HuH-7 (cell line): ENCODE measurements at regions not wholly inside any gene's neighbourhood (a gene's known extent, or its start where the extent isn't known, plus 50 kb on each side); places are given as distances from the start of the nearest gene placed in this dataset.
A peak's percentile ranks its signal among the peaks of the same experiment; 100 is the strongest.

Experiments used
- DNase-seq: peaks from one replicate; pipeline ENCODE4 v3.0.0; 2011; ENCODE audit warnings: low spot score

- no peak for DNase-seq
These were observed 921.8 kb downstream of the UQCRFS1 start for GRCh38 chr19:28290963-28291657.

- DNase-seq, result no peak
These were observed 923.5 kb downstream of the UQCRFS1 start for GRCh38 chr19:28289295-28290063.

- no peak for DNase-seq
These were observed 924.2 kb downstream of the UQCRFS1 start for GRCh38 chr19:28288572-28289264.

- DNase-seq, result no peak
These were observed 927.0 kb downstream of the UQCRFS1 start for GRCh38 chr19:28285917-28286316.

GRCh38 chr19:28285078-28285477 is 927.9 kb downstream of the UQCRFS1 start:
- DNase-seq, result no peak

GRCh38 chr19:28284389-28284788 is 928.6 kb downstream of the UQCRFS1 start:
- no peak for DNase-seq

- no peak for DNase-seq
These were observed 929.4 kb downstream of the UQCRFS1 start for GRCh38 chr19:28283592-28283991.

GRCh38 chr19:28281676-28282075 is 931.3 kb downstream of the UQCRFS1 start:
- DNase-seq, result no peak

DNA sequence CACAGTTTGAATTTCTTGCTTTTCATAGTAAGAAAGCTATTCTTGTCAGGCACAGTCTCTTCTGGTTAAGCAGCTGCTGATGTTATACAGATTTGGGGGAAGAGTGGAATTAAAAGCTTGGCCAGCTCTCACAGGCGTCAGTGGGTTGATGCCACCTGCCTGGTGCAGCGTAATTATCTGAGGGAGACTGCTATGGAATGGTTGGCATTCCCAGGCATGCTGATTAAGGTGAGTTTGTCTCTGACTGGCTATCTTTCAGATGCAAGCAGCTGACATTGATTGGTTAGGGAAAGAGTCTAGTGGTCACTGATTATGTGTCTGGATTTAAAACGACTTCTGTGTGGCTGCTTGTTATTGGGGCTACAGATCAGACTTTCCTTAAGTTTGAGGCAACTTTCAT is 948.4 kb downstream of the UQCRFS1 start:
- no peak for DNase-seq

- DNase-seq, result no peak
These were observed 954.1 kb downstream of the UQCRFS1 start for GRCh38 chr19:28258829-28259228.

GRCh38 chr19:28257396-28257795 is 955.6 kb downstream of the UQCRFS1 start:
- no peak for DNase-seq

DNA sequence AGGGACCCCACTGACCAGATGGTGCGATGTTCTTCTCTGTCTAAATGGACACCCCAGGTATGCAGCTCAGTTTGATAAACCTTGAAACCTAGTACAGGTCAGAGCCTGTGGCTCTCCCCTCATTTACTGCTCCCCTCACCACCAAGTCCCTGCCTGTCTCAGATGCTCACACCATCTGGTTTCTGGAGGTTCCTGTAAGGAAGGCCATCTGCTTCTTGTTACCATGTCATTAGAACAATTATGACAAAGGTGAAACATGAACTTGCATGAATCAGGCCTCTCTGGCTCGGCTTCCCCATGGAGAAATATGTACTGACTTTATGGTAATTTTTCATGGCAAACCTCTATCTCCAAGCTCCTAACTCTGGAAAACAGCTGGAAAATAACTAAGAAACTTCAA is 965.7 kb downstream of the UQCRFS1 start:
- DNase-seq, result no peak

- no peak for DNase-seq
These were observed 967.0 kb downstream of the UQCRFS1 start for GRCh38 chr19:28245937-28246336.

GRCh38 chr19:28244966-28245365 is 968.0 kb downstream of the UQCRFS1 start:
- no peak for DNase-seq

GRCh38 chr19:28242317-28242927 is 970.5 kb downstream of the UQCRFS1 start:
- DNase-seq, result peak; percentile 19

DNA sequence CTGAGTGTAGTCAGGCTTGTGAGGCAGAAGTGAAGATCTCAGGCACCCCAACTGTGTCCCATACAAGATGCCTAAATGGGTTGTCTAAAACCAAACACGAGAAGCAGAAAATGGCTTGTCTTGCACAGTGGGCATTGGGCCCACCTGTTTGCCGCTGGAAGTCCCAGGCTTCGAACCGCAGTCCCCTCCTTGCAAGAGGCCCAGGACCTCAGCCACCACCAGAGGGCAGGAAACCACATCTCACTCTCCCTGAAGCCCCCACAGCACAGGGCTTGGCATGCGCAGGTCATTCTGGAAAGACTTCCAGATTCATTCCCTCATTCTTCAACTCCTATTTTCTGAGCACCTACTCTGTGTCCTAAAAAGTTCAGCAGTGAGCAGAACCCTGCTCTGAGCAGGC is 973.7 kb downstream of the UQCRFS1 start:
- DNase-seq, result no peak

- no peak for DNase-seq
These were observed 974.6 kb downstream of the UQCRFS1 start for GRCh38 chr19:28238270-28238820.

GRCh38 chr19:28235606-28236125 is 977.3 kb downstream of the UQCRFS1 start:
- DNase-seq, result no peak

DNA sequence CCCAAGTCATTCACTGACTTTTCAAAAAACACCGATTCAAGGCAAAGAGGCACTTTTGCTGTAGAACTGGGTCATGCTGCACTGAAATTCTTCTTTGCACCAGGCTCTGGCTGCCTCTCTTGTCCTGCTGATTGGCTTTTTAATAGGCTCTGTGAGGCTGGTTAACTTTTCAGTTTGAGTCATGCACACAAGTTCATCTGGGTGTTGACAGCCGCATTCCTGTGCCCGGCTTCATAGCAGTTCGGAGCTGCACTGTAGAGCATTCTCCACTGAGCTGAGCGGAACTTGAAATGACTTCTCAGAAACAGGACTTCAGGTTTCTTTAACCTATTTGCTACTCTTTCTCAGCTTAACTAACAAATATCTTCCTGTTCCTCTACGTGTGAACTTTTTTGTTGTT is 978.3 kb downstream of the UQCRFS1 start:
- DNase-seq, result no peak

DNA sequence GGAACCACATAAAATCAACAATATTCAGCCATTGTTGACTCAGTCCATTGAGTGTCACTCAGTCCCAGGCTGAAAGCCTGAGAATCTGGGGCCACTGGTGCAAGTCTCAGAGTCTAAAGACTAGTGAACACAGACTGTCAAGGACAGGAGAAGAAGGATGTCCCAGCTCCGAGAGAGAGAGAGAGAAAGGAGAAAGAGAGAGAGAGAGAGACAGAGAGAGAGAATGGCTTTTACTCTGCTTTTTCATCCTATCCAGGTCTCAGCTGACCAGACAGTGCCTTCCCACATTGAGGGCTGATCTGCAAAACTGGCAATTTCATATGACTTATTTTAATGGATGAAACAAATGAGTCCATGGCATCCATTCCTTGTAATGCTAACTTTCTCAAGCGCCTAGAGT is 984.1 kb downstream of the UQCRFS1 start:
- no peak for DNase-seq

GRCh38 chr19:28224441-28224840 is 988.5 kb downstream of the UQCRFS1 start:
- DNase-seq, result no peak

DNA sequence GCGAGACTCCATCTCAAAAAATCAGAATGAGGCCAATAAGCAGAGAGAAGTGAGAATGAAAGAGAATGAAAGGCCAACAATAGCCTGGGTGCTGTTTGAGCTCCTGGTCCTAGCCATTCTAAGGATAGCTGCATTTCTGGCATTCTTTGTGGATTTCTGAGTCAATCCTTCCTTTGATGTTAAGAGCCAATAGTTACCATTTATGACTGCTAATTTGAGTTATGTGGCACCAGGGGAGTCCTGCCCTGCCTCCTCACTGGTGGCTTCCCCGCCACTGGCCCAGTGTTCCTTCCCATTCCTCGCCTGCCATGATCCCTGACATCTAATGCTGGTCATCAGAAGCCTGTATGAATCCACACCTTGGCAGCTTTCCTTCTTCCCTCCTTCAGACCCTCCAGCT is 991.2 kb downstream of the UQCRFS1 start:
- DNase-seq, result no peak
